Peyer's patch (tissue), 4 donors: ENCODE measurements at regions not wholly inside any gene's neighbourhood (a gene's known extent, or its start where the extent isn't known, plus 50 kb on each side); places are given as distances from the start of the nearest gene placed in this dataset.

ENCODE experiments used
- DNase-seq, 3 donors: peaks; one replicate each; pipeline ENCODE4 v3.0.0-alpha.2; 2017 to 2019
- H3K27ac ChIP-seq, 4 donors: fragments of 200-600 bp; sonication (generic); one replicate each; pipeline ENCODE4 v1.5.1; 2016 to 2019
- H3K27me3 ChIP-seq, 2 donors: fragments of 200-600 bp; sonication (generic); one replicate each; pipeline ENCODE4 v1.5.1; 2019
- H3K36me3 ChIP-seq, 3 donors: fragments of 200-600 bp; sonication (generic); one replicate each; pipeline ENCODE4 v1.5.1; 2016 to 2019
- H3K4me1 ChIP-seq, 4 donors: fragments of 200-600 bp; sonication (generic); one replicate each; pipeline ENCODE4 v1.5.1; 2016 to 2019
- H3K4me3 ChIP-seq, 4 donors: fragments of 200-600 bp; sonication (generic); 1 replicate in 3 of 4; 2 replicates in 1 of 4; pipeline ENCODE4 v1.5.1; 2016 to 2019; ENCODE audit warnings: mild to moderate bottlenecking in 1 of 4
- H3K9me3 ChIP-seq, 4 donors: fragments of 200-600 bp; sonication (generic); one replicate each; pipeline ENCODE4 v1.5.1; 2016 to 2019; ENCODE audit warnings: mild to moderate bottlenecking in 1 of 4
- CTCF ChIP-seq, 6 experiments: fragments of 450-650 bp in 4 of 6; fragments of 200-600 bp in 2 of 6; sonication (generic) in 1 of 6; IDR thresholded peaks; one replicate each; pipeline ENCODE4 v1.5.1; 2017 to 2019; ENCODE audit warnings: antibody characterized with exemption in 6 of 6, mild to moderate bottlenecking in 3 of 6, moderate library complexity in 1 of 6
- POLR2A ChIP-seq, 2 donors: fragments of 450-650 bp; IDR thresholded peaks; one replicate each; pipeline ENCODE4 v1.5.1; 2017; ENCODE audit warnings: antibody characterized with exemption in 2 of 2, mild to moderate bottlenecking in 2 of 2, moderate library complexity in 2 of 2

GRCh38 chr1:98276514-98276913, 355.7 kb upstream of the DPYD start:
- no peaks in the 10 kb centered on the region for H3K9me3 ChIP-seq
- no peak overlapping the region for H3K27ac ChIP-seq
- no peaks in the 10 kb centered on the region for H3K27me3 ChIP-seq
- no peak overlapping the region for H3K4me3 ChIP-seq
- no peaks in the 10 kb centered on the region for H3K36me3 ChIP-seq
- H3K4me1 ChIP-seq: no peaks in the 10 kb centered on the region
- no peak for DNase-seq
- no peak for TF ChIP-seq POLR2A (IDR thresholded peaks at IDR 0.05)
- TF ChIP-seq CTCF (IDR thresholded peaks at IDR 0.05): no peak

GRCh38 chr1:98268316-98268715, 347.5 kb upstream of the DPYD start:
- H3K36me3 ChIP-seq: no peaks in the 10 kb centered on the region
- TF ChIP-seq CTCF (IDR thresholded peaks at IDR 0.05) (no peak), POLR2A (IDR thresholded peaks at IDR 0.05) (no peak)

GRCh38 chr1:98267423-98267822, 346.6 kb upstream of the DPYD start:
- no peaks in the 10 kb centered on the region for H3K4me1 ChIP-seq
- H3K9me3 ChIP-seq: no peaks in the 10 kb centered on the region
- DNase-seq: no peak
- H3K36me3 ChIP-seq: no peaks in the 10 kb centered on the region
- no peak overlapping the region for H3K27ac ChIP-seq
- TF ChIP-seq CTCF (IDR thresholded peaks at IDR 0.05) (no peak), POLR2A (IDR thresholded peaks at IDR 0.05) (no peak)
- no peak overlapping the region for H3K4me3 ChIP-seq
- H3K27me3 ChIP-seq: no peaks in the 10 kb centered on the region

More at GRCh38 chr1:98268316-98268715, 347.5 kb upstream of the DPYD start:
- Histone ChIP-seq H3K4me3 (no peak overlapping the region), H3K27ac (no peak overlapping the region), H3K27me3 (no peaks in the 10 kb centered on the region), H3K9me3 (no peaks in the 10 kb centered on the region), H3K4me1 (no peaks in the 10 kb centered on the region)
- no peak for DNase-seq

- no peaks in the 10 kb centered on the region for H3K9me3 ChIP-seq
- H3K4me1 ChIP-seq: no peaks in the 10 kb centered on the region
- no peaks in the 10 kb centered on the region for H3K27me3 ChIP-seq
- no peaks in the 10 kb centered on the region for H3K36me3 ChIP-seq
- H3K4me3 ChIP-seq: no peak overlapping the region
- TF ChIP-seq POLR2A (IDR thresholded peaks at IDR 0.05): no peak
- no peak for TF ChIP-seq CTCF (IDR thresholded peaks at IDR 0.05)
- H3K27ac ChIP-seq: no peak overlapping the region
- DNase-seq: no peak
These were observed 343.9 kb upstream of the DPYD start for GRCh38 chr1:98264727-98265126.

- no peaks in the 10 kb centered on the region for H3K36me3 ChIP-seq
- H3K4me3 ChIP-seq: no peak overlapping the region
- DNase-seq: no peak
- no peak overlapping the region for H3K27ac ChIP-seq
- TF ChIP-seq CTCF (IDR thresholded peaks at IDR 0.05): no peak
- no peak for TF ChIP-seq POLR2A (IDR thresholded peaks at IDR 0.05)
- no peaks in the 10 kb centered on the region for H3K27me3 ChIP-seq
- no peaks in the 10 kb centered on the region for H3K4me1 ChIP-seq
- no peaks in the 10 kb centered on the region for H3K9me3 ChIP-seq
These were observed 340.0 kb upstream of the DPYD start for GRCh38 chr1:98260839-98261238.

- no peak overlapping the region for H3K27ac ChIP-seq
- no peak overlapping the region for H3K4me3 ChIP-seq
- H3K4me1 ChIP-seq: no peaks in the 10 kb centered on the region
- no peak for DNase-seq
- TF ChIP-seq POLR2A (IDR thresholded peaks at IDR 0.05) (no peak), CTCF (IDR thresholded peaks at IDR 0.05) (no peak)
- H3K36me3 ChIP-seq: no peaks in the 10 kb centered on the region
- H3K9me3 ChIP-seq: no peaks in the 10 kb centered on the region
- no peaks in the 10 kb centered on the region for H3K27me3 ChIP-seq
These were observed 339.6 kb upstream of the DPYD start for GRCh38 chr1:98260412-98260811.
